GM13976 (cell line): ENCODE measurements at regions not wholly inside any gene's neighbourhood (a gene's known extent, or its start where the extent isn't known, plus 50 kb on each side); places are given as distances from the start of the nearest gene placed in this dataset.

Source experiments
- DNase-seq: peaks from one replicate; pipeline ENCODE4 v3.0.0; 2012; ENCODE audit warnings: low spot score
- in situ Hi-C: fragments of 300-500 bp; cut with MboI; formaldehyde crosslinking; loops from one replicate; pipeline ENCODE4 v1.12.0; 2022; ENCODE audit warnings: low sequenced_read_pairs, mixed read lengths, inconsistent platforms; ENCODE audit not compliant: unreplicated experiment
- TF ChIP-seq, protein P1 (sequence below): IDR thresholded peaks from 2 replicates; pipeline ENCODE4 v1.5.1; 2012; ENCODE audit warnings: borderline replicate concordance, mild to moderate bottlenecking; ENCODE audit not compliant: insufficient read depth; ENCODE audit errors: extremely low read depth, missing control alignments, control extremely low read depth

DNA sequence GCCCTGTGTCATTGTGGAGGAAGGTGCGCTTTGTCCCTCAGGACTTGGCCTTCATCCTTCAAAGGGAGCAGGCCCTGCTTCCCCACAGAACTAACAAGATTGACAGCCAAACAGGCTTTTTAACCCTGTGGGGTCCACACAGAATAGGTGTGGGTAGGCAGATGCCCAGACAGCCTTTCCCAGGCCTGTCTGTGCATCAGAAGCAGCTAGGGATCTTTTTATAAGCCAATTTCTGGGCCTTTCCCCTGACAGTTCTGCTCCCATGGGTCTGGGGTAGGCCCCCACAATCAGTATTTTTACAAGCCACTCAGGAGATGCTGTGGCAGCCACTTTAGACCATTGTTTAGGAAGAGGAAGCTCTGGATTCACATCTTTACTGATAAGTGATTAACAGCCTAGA lies 69.2 kb downstream of the MRPL46 start:
- TF ChIP-seq, protein P1, sequence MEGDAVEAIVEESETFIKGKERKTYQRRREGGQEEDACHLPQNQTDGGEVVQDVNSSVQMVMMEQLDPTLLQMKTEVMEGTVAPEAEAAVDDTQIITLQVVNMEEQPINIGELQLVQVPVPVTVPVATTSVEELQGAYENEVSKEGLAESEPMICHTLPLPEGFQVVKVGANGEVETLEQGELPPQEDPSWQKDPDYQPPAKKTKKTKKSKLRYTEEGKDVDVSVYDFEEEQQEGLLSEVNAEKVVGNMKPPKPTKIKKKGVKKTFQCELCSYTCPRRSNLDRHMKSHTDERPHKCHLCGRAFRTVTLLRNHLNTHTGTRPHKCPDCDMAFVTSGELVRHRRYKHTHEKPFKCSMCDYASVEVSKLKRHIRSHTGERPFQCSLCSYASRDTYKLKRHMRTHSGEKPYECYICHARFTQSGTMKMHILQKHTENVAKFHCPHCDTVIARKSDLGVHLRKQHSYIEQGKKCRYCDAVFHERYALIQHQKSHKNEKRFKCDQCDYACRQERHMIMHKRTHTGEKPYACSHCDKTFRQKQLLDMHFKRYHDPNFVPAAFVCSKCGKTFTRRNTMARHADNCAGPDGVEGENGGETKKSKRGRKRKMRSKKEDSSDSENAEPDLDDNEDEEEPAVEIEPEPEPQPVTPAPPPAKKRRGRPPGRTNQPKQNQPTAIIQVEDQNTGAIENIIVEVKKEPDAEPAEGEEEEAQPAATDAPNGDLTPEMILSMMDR: no peak
- no peak for DNase-seq
- in situ Hi-C loops: no loop called here

DNA sequence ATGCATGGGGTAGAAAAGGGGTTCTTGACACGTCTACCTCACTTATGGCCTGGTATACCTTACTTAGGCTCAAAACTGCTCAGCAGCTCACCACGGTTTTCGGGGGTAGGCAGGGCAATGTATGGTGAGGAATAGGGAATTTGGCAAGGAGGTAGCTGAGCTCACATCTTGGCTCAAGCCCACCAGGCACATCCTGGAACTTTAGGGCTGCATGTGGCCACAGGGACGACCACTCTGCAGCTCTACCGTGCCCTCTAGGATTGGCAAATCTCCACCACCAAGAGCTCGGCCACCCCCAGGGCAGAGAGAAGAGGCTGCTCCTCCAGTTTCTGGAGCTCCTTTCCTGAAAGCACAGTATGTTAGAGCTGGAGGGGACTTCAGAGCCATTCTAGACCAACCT lies 69.7 kb downstream of the MRPL46 start:
- in situ Hi-C loops: no loop called here
- DNase-seq: no peak
- TF ChIP-seq, protein P1: no peak

DNA sequence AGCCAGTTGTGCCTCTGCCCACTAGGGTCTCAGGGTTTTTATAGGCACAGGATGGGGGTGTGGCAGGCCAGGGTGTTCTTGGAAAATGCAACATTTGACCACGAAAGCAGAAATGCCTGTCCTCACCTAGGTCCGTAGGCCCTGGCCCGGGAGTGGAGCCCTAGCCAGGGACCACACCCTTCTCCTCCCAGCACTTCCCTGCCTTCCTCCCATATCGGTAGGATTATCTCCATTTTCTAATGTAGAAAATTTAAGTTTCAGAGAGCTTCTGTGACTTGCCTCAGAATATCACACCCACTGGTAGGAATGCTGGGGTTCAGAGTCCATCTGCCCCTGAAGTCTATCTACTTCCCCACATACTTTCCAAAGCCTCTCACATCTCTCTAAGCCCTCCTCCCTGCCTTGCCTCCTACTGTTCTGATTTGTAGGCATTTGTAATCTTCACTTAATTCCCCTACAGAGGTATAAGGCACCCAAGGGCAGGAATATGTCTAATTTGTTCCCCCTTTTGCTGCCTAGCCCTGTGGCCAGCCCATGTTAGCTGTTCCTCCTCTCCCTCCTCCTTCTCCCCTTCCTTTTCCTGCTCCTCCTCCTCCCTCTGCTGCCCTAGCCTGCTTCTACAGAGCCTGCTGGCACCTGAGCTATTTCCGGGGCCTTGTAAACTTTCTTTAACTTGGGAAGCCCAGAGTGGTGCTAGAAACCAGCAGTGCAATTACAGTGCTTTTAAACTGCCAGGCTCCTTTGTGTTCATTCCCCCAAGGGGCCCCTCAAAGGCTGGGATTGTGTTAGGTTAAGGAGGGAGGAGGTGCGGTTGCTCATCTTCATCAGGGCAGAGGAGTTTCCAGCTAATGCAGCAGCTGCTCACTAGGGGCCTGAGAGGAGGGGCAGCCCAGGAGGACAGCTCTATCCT lies 71.1 kb downstream of the MRPL46 start:
- TF ChIP-seq, protein P1: no peak
- DNase-seq: no peak
- in situ Hi-C loops: no loop called here

DNA sequence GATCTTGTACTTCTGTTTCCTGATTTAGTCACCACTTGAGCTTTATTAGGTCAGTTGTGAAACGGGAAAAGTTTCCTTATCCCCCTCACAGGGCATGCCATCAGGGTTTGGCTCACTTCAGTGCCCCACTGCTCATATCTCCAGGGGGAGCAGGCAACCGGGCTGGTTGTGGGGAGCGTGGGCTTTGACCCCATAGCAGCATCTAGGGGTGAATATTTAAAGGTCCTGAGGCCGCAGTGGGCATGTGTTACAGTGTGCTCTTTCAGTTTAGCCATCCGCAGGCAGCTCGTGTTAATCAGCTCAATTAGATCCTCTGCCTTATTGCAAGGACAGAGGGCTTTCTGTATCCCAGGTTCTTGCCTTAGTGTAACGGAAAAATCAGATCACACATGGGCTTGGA lies 71.9 kb downstream of the MRPL46 start:
- TF ChIP-seq, protein P1: no peak
- in situ Hi-C loops: no loop called here
- no peak for DNase-seq

DNA sequence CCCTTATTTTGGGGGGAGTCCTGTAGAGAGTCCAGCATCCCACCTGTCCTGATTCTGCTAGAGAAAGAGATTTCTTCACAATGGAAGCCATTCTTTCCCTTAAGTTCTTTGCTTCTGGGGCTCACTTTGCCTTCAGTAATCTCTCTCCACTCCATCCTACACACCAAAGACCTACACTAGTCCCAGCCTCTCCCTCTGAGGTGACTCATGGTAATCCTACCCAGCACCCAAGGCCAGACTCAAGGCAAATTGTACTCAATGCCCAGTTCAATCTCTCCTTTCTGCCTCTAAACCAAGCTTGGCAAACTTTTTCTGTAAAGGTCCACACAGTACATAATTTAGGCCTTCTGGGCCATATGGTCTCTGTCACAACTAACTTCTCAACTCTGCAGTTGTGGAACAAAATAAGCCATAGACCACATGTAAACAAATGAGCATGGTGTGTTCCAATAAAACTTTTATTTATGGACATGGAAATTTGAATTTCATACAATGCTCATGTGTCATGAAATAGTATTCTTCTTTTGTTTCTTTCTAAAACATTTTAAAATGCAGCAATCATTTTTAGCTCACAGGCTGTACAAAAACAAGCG lies 72.5 kb downstream of the MRPL46 start:
- TF ChIP-seq, protein P1: no peak
- no peak for DNase-seq
- in situ Hi-C loops: no loop called here

DNA sequence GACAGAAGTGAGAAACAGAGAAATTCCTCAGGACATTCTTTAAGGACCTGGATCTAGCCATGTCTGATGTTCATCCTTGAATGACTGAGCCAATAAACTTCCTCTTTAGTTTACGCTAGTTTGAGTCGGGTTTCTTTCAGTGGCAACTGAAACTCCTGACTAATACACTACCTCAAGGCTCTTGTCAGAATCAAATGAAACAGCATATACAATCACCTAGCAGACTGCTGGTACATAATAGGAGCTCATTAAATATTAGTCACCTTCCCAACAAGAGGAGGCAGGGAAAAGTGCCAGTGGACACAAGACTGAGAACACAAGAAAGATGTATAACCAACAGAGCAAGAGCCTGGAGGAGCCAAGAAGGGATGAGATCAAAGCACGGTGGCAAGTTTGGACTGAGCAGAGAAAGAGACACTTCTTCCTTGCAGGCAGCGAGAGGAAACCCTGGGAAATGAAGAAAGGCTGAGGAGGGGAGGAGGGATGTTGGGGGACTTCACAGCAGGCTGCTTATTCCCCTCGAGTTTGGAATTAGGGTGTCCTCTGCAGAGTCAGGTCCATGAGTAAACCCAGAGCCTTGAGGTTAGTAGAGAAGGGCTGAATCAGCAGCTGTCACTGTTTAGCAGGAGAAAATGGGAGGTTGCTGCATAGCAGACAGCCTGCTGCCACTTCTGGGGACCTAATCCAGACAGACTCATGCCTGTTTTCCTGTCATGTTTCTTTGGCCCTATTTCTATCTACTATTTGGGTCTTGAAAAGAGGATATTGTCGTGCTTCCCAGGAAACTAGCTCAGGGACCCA lies 73.3 kb downstream of the MRPL46 start:
- TF ChIP-seq, protein P1: no peak
- in situ Hi-C loops: no loop called here
- no peak for DNase-seq
